ENCODE measurements at regions not wholly inside any gene's neighbourhood (a gene's known extent, or its start where the extent isn't known, plus 50 kb on each side); places are given as distances from the start of the nearest gene placed in this dataset.

- Histone ChIP-seq H3K4me1 (no peaks in the 10 kb centered on the region), H3K36me3 (no peaks in the 10 kb centered on the region), H3K4me3 (no peak overlapping the region), H3K27me3 (no peaks in the 10 kb centered on the region), H3K9me3 (no peaks in the 10 kb centered on the region), H3K27ac (replicated peaks in 1 of 4) (no peak overlapping the region)
- no peak for TF ChIP-seq CTCF (IDR thresholded peaks at IDR 0.05)
- TF ChIP-seq POLR2AphosphoS5 (IDR thresholded peaks at IDR 0.05), result no peak
- no peak for TF ChIP-seq POLR2A (IDR thresholded peaks at IDR 0.05; ENCODE audit: low read depth)
- TF ChIP-seq EP300 (IDR thresholded peaks at IDR 0.05), result no peak
- DNase-seq (ENCODE audit: extremely low spot score), result no peak
- intact Hi-C loops (cut with DNase I), result no loop called here
- 57% methylated on average over 5 of the region's 5 CpGs for WGBS
Observed at GRCh38 chr3:104447681-104448080, 919.0 kb upstream of the ALCAM start.

- H3K4me3 ChIP-seq, result no peak overlapping the region
- intact Hi-C loops (cut with DNase I), result no loop called here
- TF ChIP-seq POLR2AphosphoS5 (IDR thresholded peaks at IDR 0.05) (no peak), EP300 (IDR thresholded peaks at IDR 0.05) (no peak), CTCF (IDR thresholded peaks at IDR 0.05) (no peak), POLR2A (IDR thresholded peaks at IDR 0.05; ENCODE audit: low read depth) (no peak)
- H3K4me1 ChIP-seq, result no peaks in the 10 kb centered on the region
- WGBS, result 92% methylated on average over 4 of the region's 4 CpGs
- H3K27me3 ChIP-seq, result no peaks in the 10 kb centered on the region
- DNase-seq (ENCODE audit: extremely low spot score), result no peak
- no peak overlapping the region for H3K27ac ChIP-seq (replicated peaks in 1 of 4)
- no peaks in the 10 kb centered on the region for H3K36me3 ChIP-seq
- no peaks in the 10 kb centered on the region for H3K9me3 ChIP-seq
Observed at GRCh38 chr3:104452697-104453096, 914.0 kb upstream of the ALCAM start.

- Histone ChIP-seq H3K4me3 (no peak overlapping the region), H3K36me3 (no peaks in the 10 kb centered on the region), H3K4me1 (no peaks in the 10 kb centered on the region), H3K9me3 (no peaks in the 10 kb centered on the region), H3K27me3 (no peaks in the 10 kb centered on the region), H3K27ac (replicated peaks in 1 of 4) (no peak overlapping the region)
- no peak for DNase-seq (ENCODE audit: extremely low spot score)
- TF ChIP-seq CTCF (IDR thresholded peaks at IDR 0.05) (no peak), EP300 (IDR thresholded peaks at IDR 0.05) (no peak), POLR2A (IDR thresholded peaks at IDR 0.05; ENCODE audit: low read depth) (no peak)
- intact Hi-C loops (cut with DNase I), result no loop called here
Observed at GRCh38 chr3:104458657-104459056, 908.1 kb upstream of the ALCAM start.

GRCh38 chr3:104460477-104461406 is 906.0 kb upstream of the ALCAM start:
- peak in 1 of 3 experiments; percentile 17 for TF ChIP-seq CTCF (IDR thresholded peaks at IDR 0.05)
- TF ChIP-seq EP300 (IDR thresholded peaks at IDR 0.05), result no peak
- 77% methylated on average over 1 of the region's 1 CpG for WGBS
- intact Hi-C loops (cut with DNase I), result no loop called here
- no peaks in the 10 kb centered on the region for H3K36me3 ChIP-seq
- H3K27ac ChIP-seq (replicated peaks in 1 of 4), result no peak overlapping the region
- H3K9me3 ChIP-seq, result peaks cover 0 to 6% (median 0%) of the 10 kb centered on the region in 4 donors
- DNase-seq (ENCODE audit: extremely low spot score), result no peak
- H3K4me3 ChIP-seq, result no peak overlapping the region
- H3K4me1 ChIP-seq, result no peaks in the 10 kb centered on the region
- H3K27me3 ChIP-seq, result no peaks in the 10 kb centered on the region

- Histone ChIP-seq H3K9me3 (peaks cover 0 to 6% (median 0%) of the 10 kb centered on the region in 4 donors), H3K4me3 (no peak overlapping the region), H3K4me1 (no peaks in the 10 kb centered on the region), H3K36me3 (no peaks in the 10 kb centered on the region), H3K27ac (replicated peaks in 1 of 4) (no peak overlapping the region), H3K27me3 (no peaks in the 10 kb centered on the region)
- TF ChIP-seq POLR2A (IDR thresholded peaks at IDR 0.05; ENCODE audit: low read depth), result no peak
- TF ChIP-seq POLR2AphosphoS5 (IDR thresholded peaks at IDR 0.05), result no peak
- no peak for TF ChIP-seq EP300 (IDR thresholded peaks at IDR 0.05)
- DNase-seq (ENCODE audit: extremely low spot score), result no peak
- 75% methylated on average over 1 of the region's 1 CpG for WGBS
- intact Hi-C loops (cut with DNase I), result no loop called here
Observed at GRCh38 chr3:104461431-104461830, 905.3 kb upstream of the ALCAM start.
